ENCODE measurements at regions not wholly inside any gene's neighbourhood (a gene's known extent, or its start where the extent isn't known, plus 50 kb on each side); places are given as distances from the start of the nearest gene placed in this dataset.

DNA sequence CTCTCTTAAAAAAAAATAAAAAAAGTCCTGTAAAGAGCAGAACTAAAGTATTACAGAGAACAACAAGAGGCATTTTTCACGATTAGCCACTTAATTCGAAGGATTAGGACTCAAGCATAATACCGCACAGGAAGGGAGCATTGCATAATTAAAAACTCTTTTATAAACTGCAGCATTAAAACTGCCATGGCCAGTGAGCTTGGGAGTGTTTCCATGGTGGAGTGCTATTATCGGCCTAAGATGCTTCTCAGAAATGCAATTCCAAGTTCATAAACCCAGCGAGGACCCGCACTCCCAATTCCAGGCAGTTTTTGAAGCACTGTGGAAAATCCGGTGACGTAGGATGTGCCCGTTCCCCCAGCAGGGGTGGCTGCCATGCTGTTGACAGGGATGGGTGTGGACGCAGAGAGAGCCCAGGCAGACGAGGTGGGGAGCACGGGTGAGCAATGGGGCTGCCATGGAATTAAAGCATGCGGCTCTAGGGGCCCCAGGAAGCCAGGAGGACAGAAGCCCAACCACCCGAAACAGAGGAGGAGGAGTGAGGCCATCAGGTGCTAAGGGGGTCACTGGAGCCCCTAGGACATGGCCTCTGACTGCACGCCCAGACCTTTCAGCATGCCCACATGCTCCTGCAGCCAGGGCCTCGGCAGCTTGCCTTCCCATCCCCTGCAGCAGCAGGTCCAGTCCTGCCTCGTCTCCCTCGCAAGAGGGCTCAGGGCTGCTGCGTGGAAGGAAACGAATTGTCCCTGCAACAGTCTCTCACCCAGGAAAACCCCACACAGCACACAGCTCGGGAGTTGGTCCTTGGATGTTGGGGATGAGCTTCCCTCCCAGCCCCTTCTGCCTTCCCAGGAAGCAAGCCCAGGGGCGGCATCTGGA, 233.4 kb downstream of the NDUFA10 start:
- TF ChIP-seq POLR2A (IDR thresholded peaks at IDR 0.05) = no peak
- TF ChIP-seq, protein P1, sequence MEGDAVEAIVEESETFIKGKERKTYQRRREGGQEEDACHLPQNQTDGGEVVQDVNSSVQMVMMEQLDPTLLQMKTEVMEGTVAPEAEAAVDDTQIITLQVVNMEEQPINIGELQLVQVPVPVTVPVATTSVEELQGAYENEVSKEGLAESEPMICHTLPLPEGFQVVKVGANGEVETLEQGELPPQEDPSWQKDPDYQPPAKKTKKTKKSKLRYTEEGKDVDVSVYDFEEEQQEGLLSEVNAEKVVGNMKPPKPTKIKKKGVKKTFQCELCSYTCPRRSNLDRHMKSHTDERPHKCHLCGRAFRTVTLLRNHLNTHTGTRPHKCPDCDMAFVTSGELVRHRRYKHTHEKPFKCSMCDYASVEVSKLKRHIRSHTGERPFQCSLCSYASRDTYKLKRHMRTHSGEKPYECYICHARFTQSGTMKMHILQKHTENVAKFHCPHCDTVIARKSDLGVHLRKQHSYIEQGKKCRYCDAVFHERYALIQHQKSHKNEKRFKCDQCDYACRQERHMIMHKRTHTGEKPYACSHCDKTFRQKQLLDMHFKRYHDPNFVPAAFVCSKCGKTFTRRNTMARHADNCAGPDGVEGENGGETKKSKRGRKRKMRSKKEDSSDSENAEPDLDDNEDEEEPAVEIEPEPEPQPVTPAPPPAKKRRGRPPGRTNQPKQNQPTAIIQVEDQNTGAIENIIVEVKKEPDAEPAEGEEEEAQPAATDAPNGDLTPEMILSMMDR (IDR thresholded peaks at IDR 0.05) = no peak

All from stomach (tissue), 4 donors.